ENCODE measurements at regions not wholly inside any gene's neighbourhood (a gene's known extent, or its start where the extent isn't known, plus 50 kb on each side); places are given as distances from the start of the nearest gene placed in this dataset.

- DNase-seq (ENCODE audit: low spot score) = no peak
- Mint-ChIP-seq H3K4me3 (ENCODE audit: unreplicated experiment) (no peak overlapping the region), H3K4me1 (ENCODE audit: low read depth) (peaks cover 65% of the 10 kb centered on the region), H3K27me3 (ENCODE audit: low read depth) (no peaks in the 10 kb centered on the region), H3K36me3 (ENCODE audit: low read depth) (no peaks in the 10 kb centered on the region), H3K9me3 (ENCODE audit: low read depth) (peaks cover 3% of the 10 kb centered on the region), H3K27ac (ENCODE audit: unreplicated experiment) (no peak overlapping the region)
- TF ChIP-seq CTCF (IDR thresholded peaks at IDR 0.05) = no peak
Observed at GRCh38 chr1:218494449-218494852, 149.3 kb downstream of the TGFB2 start.

GRCh38 chr1:218495931-218496330 is 150.8 kb downstream of the TGFB2 start:
- Mint-ChIP-seq H3K27ac (ENCODE audit: unreplicated experiment) (peak overlapping the region; percentile 90), H3K4me1 (ENCODE audit: low read depth) (peaks cover 69% of the 10 kb centered on the region)

GRCh38 chr1:218496561-218496960 is 151.4 kb downstream of the TGFB2 start:
- H3K4me1 Mint-ChIP-seq (ENCODE audit: low read depth) = peaks cover 75% of the 10 kb centered on the region
- DNase-seq (ENCODE audit: low spot score) = no peak
- peak overlapping the region; percentile 90 for H3K27ac Mint-ChIP-seq (ENCODE audit: unreplicated experiment)
- no peaks in the 10 kb centered on the region for H3K36me3 Mint-ChIP-seq (ENCODE audit: low read depth)
- TF ChIP-seq CTCF (IDR thresholded peaks at IDR 0.05) = no peak
- no peak overlapping the region for H3K4me3 Mint-ChIP-seq (ENCODE audit: unreplicated experiment)
- no peaks in the 10 kb centered on the region for H3K27me3 Mint-ChIP-seq (ENCODE audit: low read depth)
- H3K9me3 Mint-ChIP-seq (ENCODE audit: low read depth) = peaks cover 3% of the 10 kb centered on the region

More at GRCh38 chr1:218495931-218496330, 150.8 kb downstream of the TGFB2 start:
- H3K27me3 Mint-ChIP-seq (ENCODE audit: low read depth) = no peaks in the 10 kb centered on the region
- TF ChIP-seq CTCF (IDR thresholded peaks at IDR 0.05) = no peak
- no peak overlapping the region for H3K4me3 Mint-ChIP-seq (ENCODE audit: unreplicated experiment)
- DNase-seq (ENCODE audit: low spot score) = no peak
- H3K36me3 Mint-ChIP-seq (ENCODE audit: low read depth) = no peaks in the 10 kb centered on the region
- peaks cover 3% of the 10 kb centered on the region for H3K9me3 Mint-ChIP-seq (ENCODE audit: low read depth)

GRCh38 chr1:218498056-218498938 is 153.2 kb downstream of the TGFB2 start:
- Mint-ChIP-seq H3K4me1 (ENCODE audit: low read depth) (peaks cover 80% of the 10 kb centered on the region), H3K9me3 (ENCODE audit: low read depth) (no peaks in the 10 kb centered on the region)

More at GRCh38 chr1:218498056-218498938, 153.2 kb downstream of the TGFB2 start:
- Mint-ChIP-seq H3K36me3 (ENCODE audit: low read depth) (no peaks in the 10 kb centered on the region), H3K4me3 (ENCODE audit: unreplicated experiment) (peak overlapping the region; percentile 66), H3K27ac (ENCODE audit: unreplicated experiment) (peak overlapping the region; percentile 99), H3K27me3 (ENCODE audit: low read depth) (no peaks in the 10 kb centered on the region)
- no peak for TF ChIP-seq CTCF (IDR thresholded peaks at IDR 0.05)
- DNase-seq (ENCODE audit: low spot score) = no peak

Measured in chondrocyte (in vitro differentiated cells).